IPS-NIHi7 (cell line): ENCODE measurements at regions not wholly inside any gene's neighbourhood (a gene's known extent, or its start where the extent isn't known, plus 50 kb on each side); places are given as distances from the start of the nearest gene placed in this dataset.
"Not testable (repeated sequence)": the region's sequence is repeated elsewhere in the genome, so short reads cannot be mapped to it uniquely, and the experiment has no call there.

Source experiments
- DNase-seq: peaks from one replicate; pipeline ENCODE4 v3.0.0; 2012; ENCODE audit warnings: mixed read lengths; ENCODE audit errors: extremely low spot score

- DNase-seq = no peak
Measured at GRCh38 chr7:57198801-57199200, 66.6 kb upstream of the ZNF479 start.

- DNase-seq = no peak
Measured at GRCh38 chr7:57199252-57199651, 67.0 kb upstream of the ZNF479 start.

GRCh38 chr7:57201021-57201894 is 69.0 kb upstream of the ZNF479 start:
- no peak for DNase-seq

GRCh38 chr7:57201895-57202210 is 69.6 kb upstream of the ZNF479 start:
- DNase-seq = no peak

- no peak for DNase-seq
Measured at GRCh38 chr7:57202274-57202673, 70.0 kb upstream of the ZNF479 start.

GRCh38 chr7:57203161-57203791 is 71.0 kb upstream of the ZNF479 start:
- no peak for DNase-seq

- not testable (repeated sequence) for DNase-seq
Measured at GRCh38 chr7:57203858-57204257, 71.6 kb upstream of the ZNF479 start.

- no peak for DNase-seq
Measured at GRCh38 chr7:57204411-57204811, 72.2 kb upstream of the ZNF479 start.

- no peak for DNase-seq
Measured at GRCh38 chr7:57205000-57205399, 72.8 kb upstream of the ZNF479 start.

- no peak for DNase-seq
Measured at GRCh38 chr7:57207836-57208235, 75.6 kb upstream of the ZNF479 start.

- DNase-seq = no peak
Measured at GRCh38 chr7:57210212-57210611, 78.0 kb upstream of the ZNF479 start.

- DNase-seq = no peak
Measured at GRCh38 chr7:57210871-57211270, 78.6 kb upstream of the ZNF479 start.

GRCh38 chr7:57211428-57212100 is 79.3 kb upstream of the ZNF479 start:
- DNase-seq = no peak

- DNase-seq = no peak
Measured at GRCh38 chr7:57215423-57215822, 83.2 kb upstream of the ZNF479 start.

- DNase-seq = no peak
Measured at GRCh38 chr7:57216340-57216739, 84.1 kb upstream of the ZNF479 start.

- DNase-seq = no peak
Measured at GRCh38 chr7:57218196-57218716, 86.0 kb upstream of the ZNF479 start.

GRCh38 chr7:57220746-57221145 is 88.5 kb upstream of the ZNF479 start:
- DNase-seq = no peak

GRCh38 chr7:57225666-57226065 is 93.4 kb upstream of the ZNF479 start:
- DNase-seq = no peak

GRCh38 chr7:57241236-57241635 is 109.0 kb upstream of the ZNF479 start:
- DNase-seq = not testable (repeated sequence)

GRCh38 chr7:57243551-57243950 is 111.3 kb upstream of the ZNF479 start:
- not testable (repeated sequence) for DNase-seq

GRCh38 chr7:57244345-57244980 is 112.2 kb upstream of the ZNF479 start:
- not testable (repeated sequence) for DNase-seq

- DNase-seq = no peak
Measured at GRCh38 chr7:57245206-57245605, 113.0 kb upstream of the ZNF479 start.
